K562 (cell line): ENCODE measurements at regions not wholly inside any gene's neighbourhood (a gene's known extent, or its start where the extent isn't known, plus 50 kb on each side); places are given as distances from the start of the nearest gene placed in this dataset.

Source experiments
- CBX3 ChIP-seq, 2 experiments: IDR thresholded peaks; 1 replicate in 1 of 2; 2 replicates in 1 of 2; pipeline ENCODE4 v1.6.1; 2012; ENCODE audit warnings: inconsistent platforms in 2 of 2, low read length in 2 of 2, borderline replicate concordance in 1 of 2, control low read depth in 1 of 2
- CCNT2 ChIP-seq: IDR thresholded peaks from 2 replicates; pipeline ENCODE4 v1.6.1; 2011; ENCODE audit warnings: borderline replicate concordance, low read depth, mild to moderate bottlenecking, moderate library complexity, mixed read lengths, low read length; ENCODE audit not compliant: insufficient read length; ENCODE audit errors: extremely low read depth
- E2F1 ChIP-seq: sonication (generic); formaldehyde crosslinking; IDR thresholded peaks from 2 replicates; pipeline ENCODE4 v1.8.1; 2023; ENCODE audit warnings: mild to moderate bottlenecking, missing genetic modification reagents, moderate library complexity
- HIVEP1 ChIP-seq: fragments of 250-450 bp; sonication (Bioruptor Pico); IDR thresholded peaks from 2 replicates; pipeline ENCODE4 v1.4.0; 2020; ENCODE audit warnings: mild to moderate bottlenecking
- HOXB6 ChIP-seq: fragments of 250-450 bp; sonication (Bioruptor Pico); IDR thresholded peaks from 2 replicates; pipeline ENCODE4 v1.5.1; 2022; ENCODE audit warnings: mild to moderate bottlenecking, borderline replicate concordance
- MAFK ChIP-seq: IDR thresholded peaks from 2 replicates; pipeline ENCODE4 v1.6.1; 2011; ENCODE audit warnings: low read length, improper control_type of control experiment
- NCOR1 ChIP-seq: fragments of 450-650 bp; IDR thresholded peaks from 2 replicates; pipeline ENCODE4 v1.6.1; 2016; ENCODE audit warnings: mild to moderate bottlenecking, moderate library complexity
- PHTF2 ChIP-seq: fragments of 250-450 bp; sonication (Bioruptor Pico); IDR thresholded peaks from 2 replicates; pipeline ENCODE4 v1.5.0; 2021; ENCODE audit warnings: mild to moderate bottlenecking
- PYGO2 ChIP-seq: fragments of 450-650 bp; IDR thresholded peaks from 2 replicates; pipeline ENCODE4 v1.6.1; 2016; ENCODE audit warnings: mild to moderate bottlenecking, missing genetic modification characterization, moderate library complexity, missing compliant biosample characterization
- SIN3B ChIP-seq: fragments of 450-650 bp; IDR thresholded peaks from 2 replicates; pipeline ENCODE4 v1.6.1; 2017; ENCODE audit warnings: low read depth, mild to moderate bottlenecking, moderate library complexity
- SMC3 ChIP-seq: conservative IDR thresholded peaks from 2 replicates; pipeline ENCODE4 v1.6.1; 2011; ENCODE audit warnings: low read depth, low read length, improper control_type of control experiment; ENCODE audit not compliant: insufficient read depth
- TAF7 ChIP-seq: fragments of 450-650 bp; IDR thresholded peaks from 2 replicates; pipeline ENCODE4 v1.6.1; 2016; ENCODE audit warnings: missing genetic modification characterization, missing compliant biosample characterization
- TGIF2 ChIP-seq: sonication (generic); formaldehyde crosslinking; IDR thresholded peaks from 2 replicates; pipeline ENCODE4 v1.8.1; 2022; ENCODE audit warnings: mild to moderate bottlenecking, missing genetic modification reagents, moderate library complexity
- THAP7 ChIP-seq: fragments of 250-450 bp; sonication (Bioruptor Pico); IDR thresholded peaks from 2 replicates; pipeline ENCODE4 v1.5.0; 2021
- ZBTB11 ChIP-seq, 3 experiments: fragments of 200-800 bp in 1 of 3; fragments of 250-450 bp in 1 of 3; fragments of 450-650 bp in 1 of 3; sonication (Bioruptor Pico) in 1 of 3; sonication (Bioruptor generic) in 1 of 3; formaldehyde crosslinking in 1 of 3; IDR thresholded peaks; 2 replicates each; pipeline versions ENCODE4 v1.6.1 to v1.8.0; 2016 to 2022; ENCODE audit warnings: mild to moderate bottlenecking in 2 of 3, missing genetic modification characterization in 2 of 3, missing compliant biosample characterization in 1 of 3, moderate library complexity in 1 of 3
- ZKSCAN8 ChIP-seq: fragments of 200-800 bp; sonication (Bioruptor generic); IDR thresholded peaks from 2 replicates; pipeline ENCODE4 v1.6.1; 2016; ENCODE audit warnings: missing genetic modification characterization, missing compliant biosample characterization
- ZNF282 ChIP-seq: sonication (generic); formaldehyde crosslinking; IDR thresholded peaks from 2 replicates; pipeline ENCODE4 v1.8.1; 2023; ENCODE audit warnings: missing genetic modification reagents
- ZNF3 ChIP-seq: fragments of 250-450 bp; sonication (Bioruptor Pico); IDR thresholded peaks from 2 replicates; pipeline ENCODE4 v1.5.0; 2021; ENCODE audit warnings: mild to moderate bottlenecking, moderate library complexity
- ZNF511 ChIP-seq: sonication (generic); formaldehyde crosslinking; IDR thresholded peaks from 2 replicates; pipeline ENCODE4 v1.8.0; 2022; ENCODE audit warnings: mild to moderate bottlenecking, missing genetic modification reagents
- ZNF551 ChIP-seq: fragments of 250-450 bp; sonication (Bioruptor Pico); IDR thresholded peaks from 2 replicates; pipeline ENCODE4 v1.5.0; 2021; ENCODE audit warnings: mild to moderate bottlenecking, moderate library complexity
- ZNF639 ChIP-seq, 2 experiments: fragments of 200-800 bp in 1 of 2; sonication (Bioruptor generic) in 1 of 2; sonication (generic) in 1 of 2; formaldehyde crosslinking in 1 of 2; IDR thresholded peaks in 1 of 2; conservative IDR thresholded peaks in 1 of 2; 2 replicates each; pipeline versions ENCODE4 v1.5.0 to v1.6.1; 2016 to 2020; ENCODE audit warnings: missing compliant biosample characterization in 1 of 2, missing genetic modification characterization in 1 of 2, missing genetic modification reagents in 1 of 2
- ZNF76 ChIP-seq: fragments of 250-450 bp; sonication (Bioruptor Pico); IDR thresholded peaks from 2 replicates; pipeline ENCODE4 v1.4.0; 2020; ENCODE audit warnings: mild to moderate bottlenecking, moderate library complexity, borderline replicate concordance

GRCh38 chr22:22178992-22179391 lies 65.6 kb upstream of the VPREB1 start (continued):
- no peak for TF ChIP-seq NCOR1
- TF ChIP-seq HOXB6: no peak
- peak; percentile 93 for TF ChIP-seq MAFK
- no peak for TF ChIP-seq ZNF511
- TF ChIP-seq THAP7: no peak
- no peak for TF ChIP-seq PHTF2 (CRISPR knock-in tag)
- no peak for TF ChIP-seq TAF7 (tag)
- TF ChIP-seq ZNF639 (CRISPR knock-in tag; conservative IDR thresholded peaks at IDR 0.05 in 1 of 2, IDR thresholded peaks at IDR 0.05 in 1 of 2): no peak
- no peak for TF ChIP-seq ZNF3 (CRISPR knock-in tag)
- no peak for TF ChIP-seq ZKSCAN8 (CRISPR knock-in tag)
- peak; percentile 40; the same call in 1 of the 2 replicates for TF ChIP-seq ZNF76
- no peak for TF ChIP-seq ZBTB11 (CRISPR knock-in tag; IDR thresholded peaks at IDR 0.05)
- no peak for TF ChIP-seq E2F1 (CRISPR knock-in tag)
- no peak for TF ChIP-seq ZNF282 (CRISPR knock-in tag)
- no peak for TF ChIP-seq CCNT2
- TF ChIP-seq PYGO2 (tag): no peak
- no peak for TF ChIP-seq ZNF551 (CRISPR knock-in tag)
- TF ChIP-seq CBX3 (IDR thresholded peaks at IDR 0.05; ENCODE audit: borderline replicate concordance in 1 of 2, low read length in 2 of 2): no peak
- no peak for TF ChIP-seq TGIF2
- TF ChIP-seq SIN3B: no peak
- no peak for TF ChIP-seq SMC3
- TF ChIP-seq HIVEP1 (CRISPR knock-in tag): no peak
